HEK293 (cell line): ENCODE measurements at regions not wholly inside any gene's neighbourhood (a gene's known extent, or its start where the extent isn't known, plus 50 kb on each side); places are given as distances from the start of the nearest gene placed in this dataset.

Experiments used
- CTCF ChIA-PET: fragments of 350-600 bp; formaldehyde crosslinking; extraction: SDS; loops from one replicate; lab custom pipeline; 2021; ENCODE audit warnings: antibody characterized with exemption; lab: Yijun Ruan, JAX
- POLR2A ChIA-PET: fragments of 300-600 bp; formaldehyde crosslinking; extraction: SDS; loops from one replicate; lab custom pipeline; 2020; ENCODE audit warnings: antibody characterized with exemption, inconsistent platforms; lab: Yijun Ruan, JAX
- H3K27ac ChIP-seq: fragments of 200-500 bp; sonication (Bioruptor generic); 2 replicates; pipeline ENCODE4 v1.5.1; 2014; ENCODE audit warnings: low read depth, low read length, control low read depth, inconsistent platforms; ENCODE audit errors: extremely low read depth
- H3K36me3 ChIP-seq, 2 experiments: fragments of 200-500 bp in 1 of 2; sonication (Bioruptor generic) in 1 of 2; 1 replicate in 1 of 2; 2 replicates in 1 of 2; pipeline ENCODE4 v1.5.1; 2014 to 2017; ENCODE audit warnings: inconsistent platforms in 2 of 2, low read length in 2 of 2; ENCODE audit not compliant: control insufficient read depth in 2 of 2, insufficient read depth in 1 of 2
- H3K4me1 ChIP-seq: fragments of 200-500 bp; sonication (Bioruptor generic); 2 replicates; pipeline ENCODE4 v1.5.1; 2014; ENCODE audit warnings: mild to moderate bottlenecking, low read length, inconsistent platforms; ENCODE audit not compliant: control insufficient read depth, insufficient read depth
- H3K4me3 ChIP-seq: 2 replicates; pipeline ENCODE4 v1.5.1; 2011; ENCODE audit warnings: low read depth, mild to moderate bottlenecking, control low read depth, low read length, moderate library complexity
- H3K9me3 ChIP-seq: fragments of 200-500 bp; sonication (Bioruptor generic); 2 replicates; pipeline ENCODE4 v1.5.1; 2014; ENCODE audit warnings: low read depth, low read length, inconsistent platforms; ENCODE audit not compliant: control insufficient read depth, insufficient read depth
- BCL11A ChIP-seq: fragments of 450-650 bp; formaldehyde crosslinking; IDR thresholded peaks from 2 replicates; pipeline ENCODE4 v1.5.1; 2016; ENCODE audit warnings: low read depth, missing biosample characterization, missing genetic modification characterization
- GLIS2 ChIP-seq: fragments of 450-650 bp; formaldehyde crosslinking; IDR thresholded peaks from 2 replicates; pipeline ENCODE4 v1.5.1; 2016; ENCODE audit warnings: missing biosample characterization, missing genetic modification characterization
- KLF1 ChIP-seq: fragments of 450-650 bp; formaldehyde crosslinking; IDR thresholded peaks from 2 replicates; pipeline ENCODE4 v1.5.1; 2016; ENCODE audit warnings: missing biosample characterization, missing genetic modification characterization
- KLF16 ChIP-seq: fragments of 450-650 bp; formaldehyde crosslinking; IDR thresholded peaks from 2 replicates; pipeline ENCODE4 v1.5.1; 2017; ENCODE audit warnings: missing biosample characterization, missing genetic modification characterization
- KLF7 ChIP-seq: fragments of 450-650 bp; formaldehyde crosslinking; IDR thresholded peaks from 2 replicates; pipeline ENCODE4 v1.5.1; 2016; ENCODE audit warnings: missing biosample characterization, missing genetic modification characterization, borderline replicate concordance
- KLF8 ChIP-seq: fragments of 450-650 bp; formaldehyde crosslinking; IDR thresholded peaks from 2 replicates; pipeline ENCODE4 v1.5.1; 2016; ENCODE audit warnings: missing biosample characterization, missing genetic modification characterization
- SETDB1 ChIP-seq: IDR thresholded peaks from one replicate; pipeline ENCODE4 v1.6.1; 2017; ENCODE audit warnings: mild to moderate bottlenecking, low read length, moderate library complexity, mixed read lengths; ENCODE audit not compliant: insufficient read length
- SP3 ChIP-seq: fragments of 450-650 bp; formaldehyde crosslinking; IDR thresholded peaks from 2 replicates; pipeline ENCODE4 v1.5.1; 2016; ENCODE audit warnings: missing biosample characterization, missing genetic modification characterization
- TRIM28 ChIP-seq: IDR thresholded peaks from 2 replicates; pipeline ENCODE4 v1.6.1; 2011; ENCODE audit warnings: low read length, control low read depth, borderline replicate concordance
- WT1 ChIP-seq: fragments of 450-650 bp; formaldehyde crosslinking; IDR thresholded peaks from 2 replicates; pipeline ENCODE4 v1.5.1; 2016; ENCODE audit warnings: missing biosample characterization, missing genetic modification characterization
- ZBTB8A ChIP-seq: fragments of 450-650 bp; formaldehyde crosslinking; IDR thresholded peaks from 2 replicates; pipeline ENCODE4 v1.5.1; 2016; ENCODE audit warnings: missing biosample characterization, missing genetic modification characterization
- ZNF175 ChIP-seq: fragments of 450-650 bp; formaldehyde crosslinking; IDR thresholded peaks from 2 replicates; pipeline ENCODE4 v1.5.1; 2016; ENCODE audit warnings: missing biosample characterization, missing genetic modification characterization
- ZNF19 ChIP-seq: fragments of 450-650 bp; formaldehyde crosslinking; IDR thresholded peaks from 2 replicates; pipeline ENCODE4; 2016; ENCODE audit warnings: missing biosample characterization, missing genetic modification characterization, low read depth
- ZNF24 ChIP-seq: fragments of 450-650 bp; formaldehyde crosslinking; IDR thresholded peaks from 2 replicates; pipeline ENCODE4 v1.5.1; 2016; ENCODE audit warnings: missing biosample characterization, missing genetic modification characterization
- ZNF248 ChIP-seq: fragments of 450-650 bp; formaldehyde crosslinking; IDR thresholded peaks from 2 replicates; pipeline ENCODE4 v1.5.1; 2017; ENCODE audit warnings: missing biosample characterization, missing genetic modification characterization
- ZNF266 ChIP-seq: fragments of 450-650 bp; formaldehyde crosslinking; IDR thresholded peaks from 2 replicates; pipeline ENCODE4 v1.5.1; 2016; ENCODE audit warnings: missing biosample characterization, missing genetic modification characterization, low read depth
- ZNF335 ChIP-seq: fragments of 450-650 bp; formaldehyde crosslinking; conservative IDR thresholded peaks from 2 replicates; pipeline ENCODE4 v1.5.1; 2016; ENCODE audit warnings: missing biosample characterization, missing genetic modification characterization
- ZNF341 ChIP-seq: fragments of 450-650 bp; formaldehyde crosslinking; IDR thresholded peaks from 2 replicates; pipeline ENCODE4; 2016; ENCODE audit warnings: low read depth, missing biosample characterization, missing genetic modification characterization
- ZNF37A ChIP-seq: fragments of 450-650 bp; IDR thresholded peaks from 2 replicates; pipeline ENCODE4 v1.5.1; 2018; ENCODE audit warnings: missing biosample characterization, missing genetic modification characterization
- ZNF426 ChIP-seq: fragments of 450-650 bp; formaldehyde crosslinking; IDR thresholded peaks from 2 replicates; pipeline ENCODE4 v1.5.1; 2017; ENCODE audit warnings: missing biosample characterization, missing genetic modification characterization, mild to moderate bottlenecking, inconsistent platforms, moderate library complexity
- ZNF514 ChIP-seq: fragments of 450-650 bp; formaldehyde crosslinking; IDR thresholded peaks from 2 replicates; pipeline ENCODE4 v1.5.1; 2016; ENCODE audit warnings: missing biosample characterization, missing genetic modification characterization
- ZNF544 ChIP-seq: fragments of 450-650 bp; formaldehyde crosslinking; IDR thresholded peaks from 2 replicates; pipeline ENCODE4 v1.5.0; 2017; ENCODE audit warnings: missing biosample characterization, missing genetic modification characterization
- ZNF623 ChIP-seq: fragments of 450-650 bp; formaldehyde crosslinking; IDR thresholded peaks from 2 replicates; pipeline ENCODE4 v1.5.1; 2016; ENCODE audit warnings: missing biosample characterization, missing genetic modification characterization
- ZNF701 ChIP-seq: fragments of 450-650 bp; formaldehyde crosslinking; IDR thresholded peaks from 2 replicates; pipeline ENCODE4 v1.5.1; 2016; ENCODE audit warnings: missing biosample characterization, missing genetic modification characterization
- ZNF777 ChIP-seq: fragments of 450-650 bp; formaldehyde crosslinking; IDR thresholded peaks from 2 replicates; pipeline ENCODE4 v1.5.1; 2017; ENCODE audit warnings: missing biosample characterization, missing genetic modification characterization, borderline replicate concordance
- TF ChIP-seq, protein P1 (sequence below): fragments of 450-650 bp; formaldehyde crosslinking; IDR thresholded peaks from 2 replicates; pipeline ENCODE4 v1.5.1; 2017; ENCODE audit warnings: missing biosample characterization, missing genetic modification characterization
- TF ChIP-seq, protein P2 (sequence below): fragments of 450-650 bp; formaldehyde crosslinking; IDR thresholded peaks from 2 replicates; pipeline ENCODE4 v1.5.1; 2016; ENCODE audit warnings: missing biosample characterization, missing genetic modification characterization, low read depth

- CTCF ChIA-PET = no interaction called here
- H3K27ac ChIP-seq = no peak overlapping the region
- no peaks in the 10 kb centered on the region for H3K4me1 ChIP-seq
- H3K36me3 ChIP-seq = no peaks in the 10 kb centered on the region
- POLR2A ChIA-PET = no interaction called here
- no peaks in the 10 kb centered on the region for H3K9me3 ChIP-seq
- TF ChIP-seq ZNF701 (no peak), KLF7 (tag by site-specific recombination) (no peak), ZNF426 (tag by site-specific recombination) (no peak), ZNF335 (no peak), BCL11A (tag by site-specific recombination) (no peak), TRIM28 (no peak), ZNF544 (tag by site-specific recombination) (no peak), ZNF777 (no peak), KLF16 (tag by site-specific recombination) (no peak), ZNF514 (tag by site-specific recombination) (no peak)
- TF ChIP-seq, protein P1, sequence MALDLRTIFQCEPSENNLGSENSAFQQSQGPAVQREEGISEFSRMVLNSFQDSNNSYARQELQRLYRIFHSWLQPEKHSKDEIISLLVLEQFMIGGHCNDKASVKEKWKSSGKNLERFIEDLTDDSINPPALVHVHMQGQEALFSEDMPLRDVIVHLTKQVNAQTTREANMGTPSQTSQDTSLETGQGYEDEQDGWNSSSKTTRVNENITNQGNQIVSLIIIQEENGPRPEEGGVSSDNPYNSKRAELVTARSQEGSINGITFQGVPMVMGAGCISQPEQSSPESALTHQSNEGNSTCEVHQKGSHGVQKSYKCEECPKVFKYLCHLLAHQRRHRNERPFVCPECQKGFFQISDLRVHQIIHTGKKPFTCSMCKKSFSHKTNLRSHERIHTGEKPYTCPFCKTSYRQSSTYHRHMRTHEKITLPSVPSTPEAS (tag by site-specific recombination) = no peak
- TF ChIP-seq, protein P2, sequence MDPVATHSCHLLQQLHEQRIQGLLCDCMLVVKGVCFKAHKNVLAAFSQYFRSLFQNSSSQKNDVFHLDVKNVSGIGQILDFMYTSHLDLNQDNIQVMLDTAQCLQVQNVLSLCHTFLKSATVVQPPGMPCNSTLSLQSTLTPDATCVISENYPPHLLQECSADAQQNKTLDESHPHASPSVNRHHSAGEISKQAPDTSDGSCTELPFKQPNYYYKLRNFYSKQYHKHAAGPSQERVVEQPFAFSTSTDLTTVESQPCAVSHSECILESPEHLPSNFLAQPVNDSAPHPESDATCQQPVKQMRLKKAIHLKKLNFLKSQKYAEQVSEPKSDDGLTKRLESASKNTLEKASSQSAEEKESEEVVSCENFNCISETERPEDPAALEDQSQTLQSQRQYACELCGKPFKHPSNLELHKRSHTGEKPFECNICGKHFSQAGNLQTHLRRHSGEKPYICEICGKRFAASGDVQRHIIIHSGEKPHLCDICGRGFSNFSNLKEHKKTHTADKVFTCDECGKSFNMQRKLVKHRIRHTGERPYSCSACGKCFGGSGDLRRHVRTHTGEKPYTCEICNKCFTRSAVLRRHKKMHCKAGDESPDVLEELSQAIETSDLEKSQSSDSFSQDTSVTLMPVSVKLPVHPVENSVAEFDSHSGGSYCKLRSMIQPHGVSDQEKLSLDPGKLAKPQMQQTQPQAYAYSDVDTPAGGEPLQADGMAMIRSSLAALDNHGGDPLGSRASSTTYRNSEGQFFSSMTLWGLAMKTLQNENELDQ (tag by site-specific recombination) = no peak
- TF ChIP-seq, all 188 proteins: peak for 0
- no peak overlapping the region for H3K4me3 ChIP-seq
These were observed 334.0 kb downstream of the PTTG2 start for GRCh38 chr4:38294238-38294637.

- no peaks in the 10 kb centered on the region for H3K36me3 ChIP-seq
- ChIA-PET CTCF (no interaction called here), POLR2A (no interaction called here)
- H3K9me3 ChIP-seq = no peaks in the 10 kb centered on the region
- no peak overlapping the region for H3K27ac ChIP-seq
- TF ChIP-seq ZNF175 (tag by site-specific recombination) (no peak), KLF8 (no peak), WT1 (no peak), ZNF266 (tag by site-specific recombination) (no peak), ZNF19 (no peak), GLIS2 (tag by site-specific recombination) (no peak), ZNF341 (no peak), ZNF24 (tag by site-specific recombination) (no peak), ZNF248 (no peak), ZNF37A (no peak), SP3 (tag by site-specific recombination) (no peak), SETDB1 (no peak), ZNF623 (tag by site-specific recombination) (no peak), ZBTB8A (no peak), KLF1 (tag by site-specific recombination) (no peak)
- H3K4me3 ChIP-seq = no peak overlapping the region
- H3K4me1 ChIP-seq = no peaks in the 10 kb centered on the region
These were observed 336.9 kb downstream of the PTTG2 start for GRCh38 chr4:38297061-38297460.
